Lower leg skin (tissue), 4 donors: ENCODE measurements at regions not wholly inside any gene's neighbourhood (a gene's known extent, or its start where the extent isn't known, plus 50 kb on each side); places are given as distances from the start of the nearest gene placed in this dataset.

Experiments used
- DNase-seq, 2 donors: peaks; one replicate each; pipeline ENCODE4 v3.0.0-alpha.2; 2019; ENCODE audit warnings: low spot score in 2 of 2
- H3K4me3 ChIP-seq: fragments of 200-600 bp; sonication (generic); 2 replicates; pipeline ENCODE4 v1.5.1; 2017; ENCODE audit warnings: mild to moderate bottlenecking, low read depth; ENCODE audit not compliant: poor library complexity, severe bottlenecking
- POLR2A ChIP-seq, 2 donors: fragments of 450-650 bp; IDR thresholded peaks; one replicate each; pipeline ENCODE4 v1.6.1; 2016 to 2017; ENCODE audit warnings: antibody characterized with exemption in 2 of 2, mild to moderate bottlenecking in 1 of 2, moderate library complexity in 1 of 2
- WGBS, 2 donors: methylation state at CpG; one replicate each; pipeline ENCODE4 v1.1.5; 2018; 5-methylcytosine and 5-hydroxymethylcytosine counted together
- intact Hi-C: fragments of 100-400 bp; cut with DNase I; formaldehyde crosslinking; loops from one replicate; pipeline ENCODE4 v1.15.0; 2023; ENCODE audit warnings: low total_unique reads
- TF ChIP-seq, protein P1 (sequence below), 3 donors: fragments of 450-650 bp; IDR thresholded peaks; one replicate each; pipeline ENCODE4 v1.5.1; 2016; ENCODE audit warnings: antibody characterized with exemption in 3 of 3, mild to moderate bottlenecking in 3 of 3, moderate library complexity in 2 of 3

DNA sequence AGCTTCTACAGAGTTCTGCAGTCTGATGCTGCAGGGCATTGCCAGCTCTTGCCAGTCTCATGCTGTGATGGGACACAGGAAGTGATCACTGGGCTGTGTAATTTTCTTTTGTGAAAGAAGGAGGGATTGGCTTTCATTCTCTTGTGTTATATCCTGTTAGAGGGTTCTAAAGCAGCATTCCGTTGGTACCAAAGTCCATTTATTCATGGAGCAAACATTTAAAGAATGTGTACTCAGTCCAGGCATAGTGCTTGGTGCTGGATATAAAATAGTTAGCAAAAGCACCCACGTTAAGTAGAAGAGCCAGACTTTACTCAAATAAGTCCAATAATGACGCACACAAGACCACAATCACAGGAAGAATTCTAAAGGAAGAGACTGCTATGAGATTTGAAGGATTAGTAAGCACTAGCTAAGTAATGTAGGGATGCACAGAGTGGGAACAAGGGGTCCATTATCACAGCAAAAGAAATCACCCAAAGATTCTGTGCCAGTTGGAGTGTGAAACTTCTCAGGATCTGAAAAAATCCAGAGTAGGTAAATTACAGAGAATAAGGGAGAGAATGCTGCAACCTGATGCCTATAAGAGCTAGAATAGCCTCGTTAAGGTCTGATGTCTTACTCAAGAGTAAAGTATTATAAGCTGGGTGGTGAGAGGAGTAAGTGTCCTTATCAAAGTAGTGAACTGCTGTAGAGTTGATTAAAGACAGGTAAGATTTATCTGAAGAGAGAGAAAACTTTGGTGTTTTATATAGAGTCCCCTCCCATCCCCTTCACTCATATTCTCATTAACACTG, 728.3 kb downstream of the METTL15 start:
- H3K4me3 ChIP-seq = no peak overlapping the region
- 55 to 62% methylated on average over 4 of the region's 4 CpGs for WGBS, 2 donors
- DNase-seq = no peak
- no peak for TF ChIP-seq POLR2A (IDR thresholded peaks at IDR 0.05)
- TF ChIP-seq, protein P1, sequence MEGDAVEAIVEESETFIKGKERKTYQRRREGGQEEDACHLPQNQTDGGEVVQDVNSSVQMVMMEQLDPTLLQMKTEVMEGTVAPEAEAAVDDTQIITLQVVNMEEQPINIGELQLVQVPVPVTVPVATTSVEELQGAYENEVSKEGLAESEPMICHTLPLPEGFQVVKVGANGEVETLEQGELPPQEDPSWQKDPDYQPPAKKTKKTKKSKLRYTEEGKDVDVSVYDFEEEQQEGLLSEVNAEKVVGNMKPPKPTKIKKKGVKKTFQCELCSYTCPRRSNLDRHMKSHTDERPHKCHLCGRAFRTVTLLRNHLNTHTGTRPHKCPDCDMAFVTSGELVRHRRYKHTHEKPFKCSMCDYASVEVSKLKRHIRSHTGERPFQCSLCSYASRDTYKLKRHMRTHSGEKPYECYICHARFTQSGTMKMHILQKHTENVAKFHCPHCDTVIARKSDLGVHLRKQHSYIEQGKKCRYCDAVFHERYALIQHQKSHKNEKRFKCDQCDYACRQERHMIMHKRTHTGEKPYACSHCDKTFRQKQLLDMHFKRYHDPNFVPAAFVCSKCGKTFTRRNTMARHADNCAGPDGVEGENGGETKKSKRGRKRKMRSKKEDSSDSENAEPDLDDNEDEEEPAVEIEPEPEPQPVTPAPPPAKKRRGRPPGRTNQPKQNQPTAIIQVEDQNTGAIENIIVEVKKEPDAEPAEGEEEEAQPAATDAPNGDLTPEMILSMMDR (IDR thresholded peaks at IDR 0.05) = no peak
- intact Hi-C loops = no loop called here

- WGBS, 2 donors = 75 to 83% methylated on average over 3 of the region's 3 CpGs
- intact Hi-C loops = no loop called here
- no peak for TF ChIP-seq POLR2A (IDR thresholded peaks at IDR 0.05)
- TF ChIP-seq, protein P1 (IDR thresholded peaks at IDR 0.05) = no peak
These were observed 727.6 kb downstream of the METTL15 start for GRCh38 chr11:28835790-28836189.

GRCh38 chr11:28835317-28835716, 727.1 kb downstream of the METTL15 start:
- no peak for TF ChIP-seq POLR2A (IDR thresholded peaks at IDR 0.05)
- TF ChIP-seq, protein P1 (IDR thresholded peaks at IDR 0.05) = no peak
- no peak overlapping the region for H3K4me3 ChIP-seq
- no peak for DNase-seq
- intact Hi-C loops = no loop called here

More at GRCh38 chr11:28835790-28836189, 727.6 kb downstream of the METTL15 start:
- H3K4me3 ChIP-seq = no peak overlapping the region
- DNase-seq = no peak

- 45 to 46% methylated on average over 3 of the region's 3 CpGs for WGBS, 2 donors
- H3K4me3 ChIP-seq = no peak overlapping the region
- intact Hi-C loops = no loop called here
- TF ChIP-seq, protein P1 (IDR thresholded peaks at IDR 0.05) = no peak
- no peak for TF ChIP-seq POLR2A (IDR thresholded peaks at IDR 0.05)
- DNase-seq = no peak
These were observed 726.7 kb downstream of the METTL15 start for GRCh38 chr11:28834877-28835276.

- DNase-seq = no peak
- 64 to 71% methylated on average over 2 of the region's 2 CpGs for WGBS, 2 donors
- no peak overlapping the region for H3K4me3 ChIP-seq
- intact Hi-C loops = no loop called here
- no peak for TF ChIP-seq POLR2A (IDR thresholded peaks at IDR 0.05)
- TF ChIP-seq, protein P1 (IDR thresholded peaks at IDR 0.05) = no peak
These were observed 725.5 kb downstream of the METTL15 start for GRCh38 chr11:28833670-28834069.

- TF ChIP-seq, protein P1 (IDR thresholded peaks at IDR 0.05) = no peak
- no peak for DNase-seq
- WGBS, 2 donors = 24 to 58% methylated on average over 2 of the region's 2 CpGs
- H3K4me3 ChIP-seq = no peak overlapping the region
- intact Hi-C loops = no loop called here
These were observed 725.0 kb downstream of the METTL15 start for GRCh38 chr11:28833169-28833568.
